CD4-positive, alpha-beta T cell treated with Interleukin-6 for 4 hours (primary cell): ENCODE measurements at regions not wholly inside any gene's neighbourhood (a gene's known extent, or its start where the extent isn't known, plus 50 kb on each side); places are given as distances from the start of the nearest gene placed in this dataset.

Experiments
- DNase-seq: peaks from one replicate; pipeline ENCODE4 v3.0.0-alpha.2; 2020; ENCODE audit warnings: mixed read lengths

DNA sequence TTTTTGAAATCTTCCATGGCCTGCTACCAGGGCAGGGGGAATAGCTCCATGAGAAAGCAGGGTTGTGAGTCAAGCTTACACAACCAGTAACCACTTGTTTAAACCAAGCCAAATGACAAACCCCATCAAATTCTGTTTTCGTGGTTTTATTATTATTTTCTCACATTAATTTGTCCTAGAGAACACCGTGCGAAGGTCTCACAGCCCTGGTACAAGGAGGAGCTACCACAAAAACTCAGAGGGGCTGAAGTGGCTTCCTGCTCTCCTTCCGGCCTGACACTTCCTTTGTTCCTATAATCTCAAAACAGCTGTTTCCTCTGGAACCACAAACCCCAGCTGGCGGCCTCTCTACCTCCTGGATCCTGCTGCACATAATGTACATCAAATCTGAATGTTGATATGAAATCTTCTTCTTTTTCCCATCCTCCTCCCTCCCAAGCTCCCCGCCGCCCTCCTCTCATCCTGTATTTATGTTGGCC is 375.9 kb downstream of the MCTP2 start:
- no peak for DNase-seq

DNA sequence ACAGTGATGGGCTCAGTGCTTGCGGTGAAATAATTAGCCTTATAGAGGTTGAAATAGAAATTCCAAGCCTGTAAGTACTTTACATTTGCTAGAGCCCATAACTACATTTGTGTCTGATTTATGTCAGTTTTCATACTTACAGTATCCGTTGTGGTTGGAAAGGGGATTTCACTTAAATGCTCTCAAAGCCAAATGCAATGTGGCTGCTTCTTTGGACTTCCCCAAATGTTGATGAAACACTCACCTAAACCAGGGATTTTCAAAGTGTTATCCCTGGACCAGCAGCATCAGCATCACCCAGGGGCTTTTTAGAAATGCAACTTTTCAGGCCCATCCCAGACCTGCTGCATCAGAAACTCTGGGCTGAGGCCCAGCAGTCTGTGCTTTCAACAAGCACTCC is 378.7 kb downstream of the MCTP2 start:
- DNase-seq, result no peak

DNA sequence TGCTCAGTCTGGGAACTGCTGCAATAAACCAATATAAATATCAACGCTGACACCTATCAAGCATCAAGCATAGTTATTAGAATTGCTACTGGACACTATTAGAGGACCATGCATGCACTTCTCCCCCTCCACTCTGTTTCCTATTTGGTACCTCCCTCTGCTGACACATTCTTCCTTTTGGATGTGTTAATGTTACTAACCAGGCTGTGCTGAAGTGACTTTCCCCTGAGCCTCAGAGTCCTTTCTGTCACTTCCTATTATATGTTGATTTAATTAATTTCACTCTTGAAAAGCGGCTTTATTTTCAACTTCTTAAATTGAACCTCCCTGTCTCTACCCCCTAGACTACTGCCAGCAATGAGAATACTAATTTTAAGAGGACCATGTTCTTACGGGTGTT is 379.1 kb downstream of the MCTP2 start:
- no peak for DNase-seq

DNA sequence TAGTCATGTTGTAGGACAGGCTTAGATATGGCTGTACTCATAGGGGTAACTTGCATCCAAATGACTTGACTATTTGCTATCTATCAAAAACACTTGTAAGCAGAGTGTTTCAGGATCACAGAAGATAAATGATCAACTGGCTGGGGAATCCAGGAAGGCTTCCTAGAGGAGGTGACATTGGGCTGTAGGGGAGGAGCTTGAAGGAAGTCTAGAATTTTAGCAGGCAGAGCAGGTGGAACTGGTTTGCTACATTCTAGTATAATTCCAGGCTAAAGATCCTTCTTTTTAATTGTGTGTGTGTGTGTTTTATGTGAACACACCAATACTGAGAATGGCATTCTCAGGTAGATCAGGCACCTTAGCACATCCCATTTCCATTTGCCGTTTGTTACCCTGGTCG is 380.3 kb downstream of the MCTP2 start:
- no peak for DNase-seq

DNA sequence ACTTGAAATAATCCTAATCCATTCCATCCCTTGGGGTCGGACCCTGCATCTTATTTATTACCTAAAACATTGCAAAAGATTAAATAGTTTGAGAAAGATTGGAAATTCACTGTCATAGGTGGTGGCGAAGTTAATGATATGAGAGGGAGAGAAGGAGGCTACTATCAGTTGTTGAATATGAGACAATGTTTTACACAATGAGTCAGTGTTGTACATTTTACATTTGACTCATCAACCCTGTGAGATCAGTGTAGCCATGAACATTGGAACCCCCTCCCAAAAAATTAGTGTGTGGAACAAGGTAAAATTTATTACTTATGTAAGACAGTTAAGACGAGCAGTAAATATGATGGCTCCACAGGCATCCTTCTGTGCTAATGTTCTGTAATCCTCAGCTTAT is 384.3 kb downstream of the MCTP2 start:
- DNase-seq, result no peak

DNA sequence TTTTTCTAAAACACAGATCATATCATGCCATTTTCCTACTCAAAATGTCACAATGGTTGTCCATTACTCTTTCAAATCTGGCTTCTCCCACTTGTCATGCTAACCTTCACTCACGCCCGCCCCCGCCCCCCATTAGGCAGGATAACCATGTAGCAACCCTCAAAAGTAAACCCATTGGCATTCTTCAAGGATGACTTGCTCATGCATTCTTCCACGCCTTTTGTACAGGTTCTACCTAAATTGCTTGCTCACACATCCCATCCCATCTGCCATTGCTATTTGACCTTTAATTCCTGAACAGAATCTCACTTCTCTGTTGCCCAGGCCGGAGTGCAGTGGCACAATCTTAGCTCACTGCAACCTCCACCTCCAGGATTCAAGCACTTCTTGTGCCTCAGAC is 389.3 kb downstream of the MCTP2 start:
- DNase-seq, result no peak

DNA sequence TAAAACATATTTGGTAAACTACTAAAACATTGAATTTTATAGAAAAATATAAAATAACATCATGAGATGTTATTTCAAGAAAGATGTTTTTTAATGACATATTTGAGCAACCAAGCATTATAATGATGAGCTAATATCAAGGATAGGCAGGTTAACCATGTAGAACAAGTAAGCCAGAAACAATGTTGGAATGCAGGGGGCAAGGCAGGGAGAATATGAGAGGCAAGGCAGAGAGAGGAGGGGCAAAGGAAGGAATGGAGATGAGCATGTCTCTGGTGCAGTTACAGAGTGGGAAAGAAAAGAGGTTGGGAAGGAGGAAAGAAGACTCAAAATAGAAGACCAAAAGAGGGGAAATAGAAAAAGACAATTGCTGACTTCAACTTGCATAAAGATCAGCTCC is 390.4 kb downstream of the MCTP2 start:
- DNase-seq, result no peak

DNA sequence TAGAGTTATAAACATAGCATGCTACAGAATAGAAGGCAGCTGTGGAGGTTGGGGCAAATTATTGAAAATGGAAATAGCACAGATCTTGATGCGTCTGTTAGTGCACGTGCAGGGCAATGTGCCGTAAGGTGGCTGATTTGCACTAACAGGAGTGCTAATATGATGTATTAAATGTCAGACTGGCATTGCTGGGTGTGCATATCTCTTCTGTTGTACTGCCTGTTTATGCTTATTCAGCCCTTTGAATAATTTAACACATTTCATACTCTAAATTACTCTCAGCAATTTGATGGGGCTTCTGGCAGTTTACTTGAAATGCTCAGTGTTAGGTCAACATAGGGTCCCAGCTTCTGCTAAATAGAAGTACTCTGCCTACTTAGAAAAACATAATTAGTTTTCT is 395.6 kb downstream of the MCTP2 start:
- no peak for DNase-seq

DNA sequence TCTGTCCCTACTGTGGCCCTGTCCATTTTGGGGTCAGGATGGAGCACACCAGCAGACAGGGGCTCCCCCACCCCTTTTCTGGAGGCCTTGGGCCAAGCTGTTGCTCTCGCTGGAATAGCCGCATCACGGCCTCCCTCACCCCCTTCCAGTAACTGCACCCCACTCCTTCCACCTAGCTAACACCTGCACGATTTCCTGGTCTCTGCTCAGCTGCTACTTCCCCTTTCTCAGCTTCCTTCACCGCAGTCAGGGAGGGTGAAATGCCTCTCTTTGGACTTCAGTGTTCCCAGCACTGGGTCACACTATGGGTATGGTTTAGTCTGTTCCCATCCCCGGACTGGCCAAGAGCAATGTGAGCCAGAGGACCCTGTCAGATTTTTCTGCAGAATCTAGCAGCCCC is 400.2 kb downstream of the MCTP2 start:
- DNase-seq, result no peak

DNA sequence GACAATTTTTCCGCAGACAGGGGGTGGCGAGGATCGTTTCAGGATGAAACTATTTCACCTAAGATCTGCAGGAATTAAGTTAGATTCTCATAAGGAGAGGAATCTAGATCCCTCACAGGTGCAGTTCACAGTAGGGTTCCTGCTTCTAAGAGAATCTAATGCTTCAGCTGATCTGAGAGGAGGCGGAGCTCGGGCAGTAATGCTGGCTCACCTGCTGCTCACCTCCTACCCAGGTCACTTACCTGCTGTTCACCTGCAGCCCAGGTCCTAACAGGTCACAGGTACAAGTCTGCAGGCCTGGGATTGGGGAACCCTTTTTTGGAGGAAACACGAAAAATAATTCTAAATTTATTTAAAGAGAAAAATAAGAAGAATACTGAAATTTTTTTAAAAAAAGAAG is 406.8 kb downstream of the MCTP2 start:
- no peak for DNase-seq

DNA sequence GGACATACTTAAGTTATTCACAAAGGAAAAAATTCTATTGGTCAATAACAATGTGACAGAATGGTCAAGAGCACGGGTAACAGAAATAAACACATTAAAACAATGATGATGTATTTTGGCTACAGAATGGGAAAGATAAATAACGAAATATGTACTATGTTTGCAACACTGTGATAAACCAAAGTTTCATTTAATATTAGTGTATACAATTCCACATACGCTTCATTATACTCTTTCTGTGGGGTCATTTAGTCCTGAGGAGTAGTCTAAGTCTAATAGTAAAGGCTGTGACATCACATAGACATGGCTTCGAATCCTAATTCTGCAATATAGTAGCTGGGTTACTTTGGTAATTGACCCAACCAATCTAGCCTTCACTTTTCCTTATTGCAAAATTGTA is 408.3 kb downstream of the MCTP2 start:
- no peak for DNase-seq

DNA sequence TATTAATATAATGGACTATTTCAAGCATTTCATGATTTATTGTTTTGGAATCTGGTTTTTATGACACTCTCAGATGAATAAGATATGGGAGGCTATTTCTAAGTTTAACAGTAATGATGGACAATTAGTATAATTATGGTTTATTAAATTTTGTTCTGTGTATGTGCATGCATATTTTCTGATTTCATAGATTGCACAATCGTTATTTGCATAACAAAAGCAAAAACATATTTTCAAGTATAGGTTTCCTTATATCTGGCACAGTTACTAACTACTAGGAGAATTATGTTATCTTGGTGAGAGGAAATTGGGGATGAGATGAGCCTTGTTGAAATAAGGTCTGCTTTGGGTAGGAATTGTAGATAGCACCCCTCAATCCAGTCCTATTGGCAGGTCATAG is 413.1 kb downstream of the MCTP2 start:
- no peak for DNase-seq

DNA sequence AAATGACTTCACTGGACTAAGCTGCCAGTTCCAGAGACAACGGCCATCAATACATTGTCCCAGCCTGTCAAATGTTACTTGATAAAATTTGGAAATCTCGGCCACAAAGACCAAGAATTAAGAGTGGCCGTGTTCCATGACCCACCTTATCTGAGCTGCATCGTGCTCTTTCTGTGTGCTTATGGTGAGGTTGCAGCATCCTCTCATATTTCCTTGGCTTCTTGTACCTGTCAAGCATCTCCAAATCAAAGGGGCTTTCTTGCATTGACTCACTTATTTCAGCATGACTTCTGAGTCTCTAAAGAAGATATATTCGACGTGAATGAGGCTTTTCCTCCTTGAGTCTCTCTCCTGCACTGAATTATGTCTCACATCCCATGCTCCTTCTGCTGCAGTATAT is 421.7 kb downstream of the MCTP2 start:
- DNase-seq, result no peak

DNA sequence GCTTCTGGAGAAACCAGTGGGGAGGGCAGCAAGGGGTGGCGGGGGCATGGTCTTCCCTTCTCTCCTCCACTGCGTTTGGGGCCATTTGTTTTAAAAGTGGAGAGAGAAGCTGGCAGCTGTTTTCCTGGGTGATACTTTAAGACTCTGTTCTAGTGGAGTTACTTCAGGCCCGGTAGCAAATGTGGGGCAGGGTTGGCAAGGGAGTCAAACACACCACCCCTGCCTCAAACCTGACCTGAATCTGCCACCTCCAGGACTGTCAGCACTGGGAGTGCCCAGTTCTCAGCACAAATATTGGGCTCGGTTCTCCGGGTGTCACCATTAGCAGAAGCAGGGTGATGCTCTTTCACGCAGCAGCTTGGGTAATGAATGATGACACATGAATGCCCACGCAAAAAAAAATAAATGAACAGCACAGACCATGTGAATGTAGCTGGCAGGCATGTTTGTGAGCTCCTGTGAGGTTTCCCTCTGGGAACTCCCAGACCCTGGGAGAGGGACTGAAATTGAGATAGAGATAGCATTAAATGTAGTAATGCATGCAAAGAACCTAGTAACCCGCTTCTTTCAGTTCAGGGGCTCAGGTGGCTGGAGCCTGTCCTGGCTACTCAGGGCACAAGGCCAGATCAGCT is 424.0 kb downstream of the MCTP2 start:
- no peak for DNase-seq

DNA sequence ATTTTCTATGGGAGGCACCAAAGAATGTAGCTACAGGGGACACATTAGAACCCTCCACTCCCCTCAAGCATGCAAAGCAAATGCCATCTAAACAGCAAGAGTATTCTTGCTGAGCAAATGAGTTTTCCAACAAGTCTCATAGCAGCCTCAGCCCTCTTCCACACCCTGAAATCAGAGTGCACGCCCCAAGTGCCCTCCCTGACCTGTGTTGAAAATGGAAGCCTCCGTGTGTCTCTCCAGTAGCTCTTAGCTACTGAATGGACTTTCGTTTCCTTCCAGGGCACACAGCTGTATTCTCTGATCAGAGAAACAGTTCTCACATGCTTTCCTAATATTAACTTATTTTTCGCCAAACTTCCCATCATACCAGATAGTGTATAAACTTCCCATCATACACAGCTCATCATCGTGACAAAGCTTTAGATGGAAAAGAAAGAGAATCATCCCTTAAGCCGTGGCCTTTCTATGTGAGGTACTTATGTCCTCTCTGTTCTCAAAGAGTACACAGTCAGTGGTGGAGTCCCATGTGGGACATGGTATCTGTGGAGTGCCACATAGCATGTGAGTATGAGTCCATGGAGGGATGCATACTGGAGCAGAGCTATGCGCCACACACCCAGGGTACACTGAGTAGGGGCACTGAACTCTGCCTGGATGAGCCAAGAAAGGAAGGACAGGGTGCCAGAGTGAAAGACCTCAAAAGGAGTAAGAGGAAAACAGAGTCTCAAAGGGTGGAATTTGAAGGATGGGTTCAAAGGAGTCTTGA is 434.5 kb downstream of the MCTP2 start:
- no peak for DNase-seq

DNA sequence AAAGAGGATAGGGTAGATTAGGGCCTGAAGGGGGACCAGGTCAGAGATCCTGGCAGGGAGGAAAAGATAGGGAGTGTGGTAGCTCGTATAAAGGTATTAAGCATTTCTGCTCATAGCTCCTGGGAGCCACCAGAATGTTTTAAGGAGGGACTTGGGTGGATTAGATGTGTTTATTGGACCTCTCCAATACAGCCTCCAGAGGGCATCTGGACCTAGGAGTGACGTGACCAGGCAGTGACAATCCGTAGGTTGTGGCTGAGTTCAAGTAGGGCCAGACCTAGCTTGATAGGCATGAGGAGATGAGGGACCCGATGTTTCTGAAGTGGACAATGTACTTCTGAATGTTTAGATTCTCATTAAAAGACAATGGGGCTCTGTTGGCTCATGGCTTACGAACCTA is 435.2 kb downstream of the MCTP2 start:
- DNase-seq, result no peak

DNA sequence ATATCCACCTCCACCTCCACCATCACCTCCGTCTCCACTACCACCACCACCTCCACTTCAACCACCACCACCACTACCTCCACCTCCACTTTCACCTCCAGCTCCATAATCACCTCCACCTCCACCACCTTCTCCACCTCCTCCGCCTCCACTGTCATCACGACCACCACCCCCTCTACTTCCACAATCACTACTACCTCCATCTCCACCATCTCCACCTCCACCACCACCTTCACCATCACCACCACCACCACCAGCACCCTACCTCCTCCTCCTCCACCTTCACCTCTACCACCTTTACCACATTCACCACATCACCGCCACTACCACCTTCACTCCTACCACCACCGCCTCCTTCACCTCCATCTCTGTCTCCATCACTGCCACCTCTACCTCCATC is 435.7 kb downstream of the MCTP2 start:
- no peak for DNase-seq

DNA sequence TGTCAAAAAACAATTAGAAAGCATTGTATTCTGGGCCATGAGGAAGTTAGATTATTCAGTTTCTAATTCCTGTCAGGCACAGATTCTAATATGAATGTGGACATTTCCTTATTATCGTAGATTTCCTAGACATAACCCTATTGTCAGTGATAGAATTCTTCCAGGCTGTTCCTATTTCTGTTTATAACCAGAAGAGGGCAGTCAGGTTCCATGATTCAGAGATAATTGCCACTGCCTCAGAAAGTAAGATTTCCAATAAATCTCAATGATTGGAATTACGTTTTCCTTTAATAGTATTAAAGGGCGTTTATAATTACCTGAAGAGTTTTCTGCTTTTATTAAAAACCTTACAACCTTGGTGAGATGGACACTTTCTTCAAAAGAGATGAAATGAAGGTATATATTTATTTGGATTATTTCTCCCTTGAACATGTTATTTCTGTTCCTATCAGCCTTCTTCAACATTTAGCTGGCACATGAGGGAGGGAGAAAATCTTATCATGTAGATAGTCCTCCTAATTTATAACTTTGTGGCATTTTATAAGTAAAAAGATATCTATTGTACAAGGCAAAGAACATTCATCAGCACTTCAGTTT is 439.2 kb downstream of the MCTP2 start:
- no peak for DNase-seq

DNA sequence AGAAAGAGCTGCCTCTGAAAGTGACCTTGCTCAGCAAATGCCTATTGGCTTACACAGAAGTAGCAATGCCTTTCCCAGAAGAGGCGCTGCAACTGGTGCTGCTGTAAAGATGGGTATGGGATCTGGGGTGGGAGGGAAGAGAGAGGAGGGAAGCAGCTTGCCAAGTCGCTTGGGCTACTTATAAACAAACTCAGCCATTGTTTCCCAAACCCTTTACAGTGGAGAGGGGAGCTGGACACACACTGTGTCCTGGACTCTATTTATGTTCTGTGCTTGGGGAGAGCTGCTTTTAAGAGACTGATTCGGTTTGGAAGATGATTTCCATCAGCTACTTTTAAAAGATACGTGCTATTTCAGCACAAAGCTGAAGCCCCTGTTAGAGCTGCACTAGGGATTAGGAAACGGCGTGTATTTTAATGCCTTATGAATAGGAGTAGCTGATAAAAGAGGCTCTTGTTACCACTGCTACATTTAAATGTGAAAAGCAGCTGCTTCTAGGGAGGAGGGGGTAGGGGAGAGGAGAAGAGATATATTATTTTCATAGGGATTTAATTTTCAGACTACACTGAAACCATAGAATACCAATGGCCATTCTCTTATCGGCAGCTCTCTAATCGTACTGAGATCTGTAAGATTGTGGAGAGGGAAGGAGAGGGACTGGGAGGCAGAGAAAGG is 440.6 kb downstream of the MCTP2 start:
- DNase-seq, result no peak

DNA sequence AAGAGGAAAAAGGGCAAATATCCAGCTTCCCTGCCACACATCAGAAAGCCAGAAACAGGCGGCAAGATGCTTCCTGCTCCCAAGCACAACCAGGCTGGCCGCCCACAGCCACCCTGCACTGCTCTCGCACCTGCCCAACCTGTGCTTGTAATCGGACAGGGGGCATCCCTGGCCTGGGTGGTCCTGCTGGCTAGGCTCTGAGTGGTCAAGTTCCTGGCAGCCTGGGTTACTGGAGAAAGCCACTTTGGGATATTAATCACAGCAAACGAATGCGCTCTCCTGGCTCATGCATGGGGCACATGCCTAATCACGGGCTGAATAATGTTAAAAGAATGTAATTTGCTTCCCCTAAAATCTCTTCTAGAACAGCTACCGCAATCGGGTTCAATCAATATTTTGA is 442.4 kb downstream of the MCTP2 start:
- DNase-seq, result no peak

DNA sequence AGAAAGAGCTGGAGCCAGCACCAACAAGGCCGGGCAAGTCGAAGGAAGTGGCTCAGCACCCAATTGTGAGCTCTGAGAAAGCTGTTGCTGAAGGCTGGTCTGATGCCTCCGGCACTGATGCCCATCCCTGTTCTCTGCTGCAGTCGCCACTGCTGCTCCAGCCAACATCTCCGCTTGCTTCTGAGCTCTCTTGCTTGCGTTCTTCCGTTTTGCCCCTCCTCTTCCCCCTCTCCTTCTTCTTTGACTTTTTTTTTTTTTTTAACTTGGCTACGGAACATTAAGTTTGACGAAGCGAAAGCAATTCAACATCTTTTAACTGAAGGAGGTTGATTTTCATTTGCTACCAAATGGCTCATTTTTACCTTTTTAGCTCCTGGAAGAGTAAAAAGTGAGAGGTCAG is 442.9 kb downstream of the MCTP2 start:
- DNase-seq, result no peak

DNA sequence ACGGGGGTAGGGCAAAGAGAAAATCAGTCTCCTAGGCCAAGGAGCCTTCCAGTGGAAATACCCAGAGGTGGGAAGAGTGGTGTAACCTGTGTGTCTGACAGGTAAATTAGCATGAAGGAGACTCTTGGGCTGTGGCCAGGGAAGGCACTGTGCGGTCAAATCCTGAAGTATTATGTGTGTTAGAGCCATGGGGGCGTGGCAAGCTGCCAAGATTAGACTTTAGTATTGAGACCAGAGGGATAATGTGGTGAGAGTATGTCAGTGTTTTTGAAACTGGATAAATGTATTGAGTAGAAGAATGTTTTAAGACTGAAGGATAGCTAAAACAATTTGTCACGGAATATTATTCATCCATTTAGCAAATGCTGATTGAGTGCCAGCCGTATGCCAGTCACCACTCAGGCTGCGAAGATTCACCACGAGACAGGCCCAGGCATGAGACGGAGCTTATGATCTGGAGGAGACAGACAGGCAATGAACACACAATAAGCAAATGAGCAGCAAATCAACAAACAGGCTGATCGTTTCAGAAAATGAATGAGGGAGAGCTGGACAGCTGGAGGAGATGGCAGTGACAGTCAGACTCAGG is 445.9 kb downstream of the MCTP2 start:
- DNase-seq, result no peak

DNA sequence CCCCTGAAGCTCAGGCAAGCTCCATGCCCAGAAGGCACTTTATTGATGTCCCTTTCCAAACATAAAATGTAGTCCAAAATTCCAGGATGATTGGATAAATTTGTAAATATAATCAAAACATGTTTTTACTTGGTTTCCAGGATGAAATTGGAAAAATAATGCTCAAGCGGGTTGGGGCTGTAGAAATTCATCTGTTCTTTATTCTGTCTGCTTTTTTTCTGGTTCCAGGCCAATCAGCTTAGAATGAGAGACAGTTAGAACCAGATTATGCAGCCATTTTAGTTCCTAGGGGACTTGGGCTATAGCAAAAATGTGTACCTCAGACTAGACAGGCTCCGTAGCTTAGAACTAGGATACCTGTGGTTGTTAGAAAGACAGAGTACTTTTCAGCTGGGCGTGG is 450.8 kb downstream of the MCTP2 start:
- DNase-seq, result no peak

DNA sequence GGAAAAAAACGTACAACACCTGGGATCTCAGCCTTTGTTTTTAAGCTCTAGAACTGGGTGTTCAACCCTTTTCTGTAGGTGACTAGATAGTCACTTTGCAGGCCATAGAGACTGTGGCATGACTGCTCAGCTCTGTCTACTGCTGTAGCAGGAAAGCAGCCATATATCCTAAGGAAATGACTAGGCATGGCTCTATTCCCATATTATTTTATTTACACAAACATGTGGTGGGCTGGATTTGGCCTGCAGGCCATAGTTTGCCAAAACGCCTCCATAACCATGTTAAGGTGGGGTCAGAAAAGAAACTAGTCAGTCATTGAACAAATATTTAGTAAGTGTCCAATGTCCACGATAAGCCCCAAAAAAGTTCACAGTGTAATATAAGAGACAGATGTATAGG is 452.5 kb downstream of the MCTP2 start:
- DNase-seq, result no peak
